Testis (tissue), 2 donors: ENCODE measurements at regions not wholly inside any gene's neighbourhood (a gene's known extent, or its start where the extent isn't known, plus 50 kb on each side); places are given as distances from the start of the nearest gene placed in this dataset.

Experiments
- POLR2A ChIP-seq: fragments of 450-650 bp; IDR thresholded peaks from one replicate; pipeline ENCODE4 v1.6.1; 2017; ENCODE audit warnings: antibody characterized with exemption, mild to moderate bottlenecking, moderate library complexity
- TF ChIP-seq, protein P1 (sequence below), 3 experiments: fragments of 450-650 bp in 2 of 3; fragments of 200-600 bp in 1 of 3; sonication (generic) in 1 of 3; IDR thresholded peaks; one replicate each; pipeline ENCODE4 v1.5.1; 2016 to 2019; ENCODE audit warnings: antibody characterized with exemption in 3 of 3, mild to moderate bottlenecking in 2 of 3, moderate library complexity in 1 of 3

DNA sequence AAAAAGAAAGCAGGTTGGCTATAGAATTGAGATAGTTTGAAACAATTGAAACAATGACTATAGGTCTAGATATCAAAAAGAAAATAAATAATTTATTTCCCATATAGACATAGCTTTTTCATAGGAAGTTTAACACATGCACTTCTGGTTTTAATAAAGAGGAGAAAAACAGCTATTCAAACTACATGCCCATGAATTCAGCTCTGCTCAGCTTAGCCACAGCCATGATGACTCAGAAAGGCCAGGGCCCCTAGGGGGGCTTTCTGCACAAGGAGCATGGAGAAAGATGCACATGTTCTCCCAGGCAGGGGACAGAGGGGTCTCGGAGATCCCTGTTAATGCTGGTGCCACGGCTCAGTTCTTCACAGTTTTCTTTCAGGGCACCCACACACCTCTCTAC is 114.0 kb downstream of the GALC start:
- TF ChIP-seq POLR2A: no peak
- TF ChIP-seq, protein P1, sequence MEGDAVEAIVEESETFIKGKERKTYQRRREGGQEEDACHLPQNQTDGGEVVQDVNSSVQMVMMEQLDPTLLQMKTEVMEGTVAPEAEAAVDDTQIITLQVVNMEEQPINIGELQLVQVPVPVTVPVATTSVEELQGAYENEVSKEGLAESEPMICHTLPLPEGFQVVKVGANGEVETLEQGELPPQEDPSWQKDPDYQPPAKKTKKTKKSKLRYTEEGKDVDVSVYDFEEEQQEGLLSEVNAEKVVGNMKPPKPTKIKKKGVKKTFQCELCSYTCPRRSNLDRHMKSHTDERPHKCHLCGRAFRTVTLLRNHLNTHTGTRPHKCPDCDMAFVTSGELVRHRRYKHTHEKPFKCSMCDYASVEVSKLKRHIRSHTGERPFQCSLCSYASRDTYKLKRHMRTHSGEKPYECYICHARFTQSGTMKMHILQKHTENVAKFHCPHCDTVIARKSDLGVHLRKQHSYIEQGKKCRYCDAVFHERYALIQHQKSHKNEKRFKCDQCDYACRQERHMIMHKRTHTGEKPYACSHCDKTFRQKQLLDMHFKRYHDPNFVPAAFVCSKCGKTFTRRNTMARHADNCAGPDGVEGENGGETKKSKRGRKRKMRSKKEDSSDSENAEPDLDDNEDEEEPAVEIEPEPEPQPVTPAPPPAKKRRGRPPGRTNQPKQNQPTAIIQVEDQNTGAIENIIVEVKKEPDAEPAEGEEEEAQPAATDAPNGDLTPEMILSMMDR (IDR thresholded peaks at IDR 0.05): no peak
